ENCODE measurements at regions not wholly inside any gene's neighbourhood (a gene's known extent, or its start where the extent isn't known, plus 50 kb on each side); places are given as distances from the start of the nearest gene placed in this dataset.

GRCh38 chr20:56872620-56873458 is 243.7 kb downstream of the TFAP2C start:
- in situ Hi-C loops (cut with MboI; ENCODE audit: low pct_ligation_motif_present in 1 of 4, low pct_unique_long_range_greater_than_20kb in 1 of 4, low sequenced_read_pairs in 3 of 4), result no loop called here
- Histone ChIP-seq H3K27ac (no peak overlapping the region), H3K36me3 (no peaks in the 10 kb centered on the region), H3K9me3 (no peaks in the 10 kb centered on the region), H3K4me1 (no peaks in the 10 kb centered on the region), H3K4me3 (no peak overlapping the region), H3K27me3 (no peaks in the 10 kb centered on the region)
- 79 to 83% methylated on average over 5 to 11 of the region's 11 CpGs for WGBS, 2 donors (ENCODE audit: low coverage in 1 of 2)
- no peak for TF ChIP-seq POLR2A (IDR thresholded peaks at IDR 0.05)
- no peak for TF ChIP-seq EP300 (IDR thresholded peaks at IDR 0.05; ENCODE audit: low read depth)
- no peak for TF ChIP-seq CTCF (IDR thresholded peaks at IDR 0.05)
- no peak for TF ChIP-seq POLR2AphosphoS5 (IDR thresholded peaks at IDR 0.05)
- intact Hi-C loops (cut with DNase I; ENCODE audit: low total_unique reads), result no loop called here
- no peak for DNase-seq

GRCh38 chr20:56873836-56874235 is 244.7 kb downstream of the TFAP2C start:
- DNase-seq, result no peak
- TF ChIP-seq POLR2A (IDR thresholded peaks at IDR 0.05) (no peak), CTCF (IDR thresholded peaks at IDR 0.05) (no peak), POLR2AphosphoS5 (IDR thresholded peaks at IDR 0.05) (no peak), EP300 (IDR thresholded peaks at IDR 0.05; ENCODE audit: low read depth) (no peak)
- 92% methylated on average over 26 of the region's 26 CpGs; no CpG with 5 or more reads in 1 of the 2 donors for WGBS, 2 donors (ENCODE audit: low coverage in 1 of 2)
- in situ Hi-C loops (cut with MboI; ENCODE audit: low pct_ligation_motif_present in 1 of 4, low pct_unique_long_range_greater_than_20kb in 1 of 4, low sequenced_read_pairs in 3 of 4), result no loop called here
- no peaks in the 10 kb centered on the region for H3K36me3 ChIP-seq
- H3K4me3 ChIP-seq, result no peak overlapping the region
- intact Hi-C loops (cut with DNase I; ENCODE audit: low total_unique reads), result no loop called here
- no peak overlapping the region for H3K27ac ChIP-seq
- H3K27me3 ChIP-seq, result no peaks in the 10 kb centered on the region
- H3K9me3 ChIP-seq, result no peaks in the 10 kb centered on the region
- H3K4me1 ChIP-seq, result no peaks in the 10 kb centered on the region

GRCh38 chr20:56875052-56875659 is 246.1 kb downstream of the TFAP2C start:
- Histone ChIP-seq H3K9me3 (no peaks in the 10 kb centered on the region), H3K36me3 (no peaks in the 10 kb centered on the region), H3K27ac (no peak overlapping the region), H3K27me3 (no peaks in the 10 kb centered on the region), H3K4me3 (no peak overlapping the region), H3K4me1 (no peaks in the 10 kb centered on the region)
- TF ChIP-seq POLR2AphosphoS5 (IDR thresholded peaks at IDR 0.05) (no peak), EP300 (IDR thresholded peaks at IDR 0.05; ENCODE audit: low read depth) (no peak), POLR2A (IDR thresholded peaks at IDR 0.05) (no peak), CTCF (IDR thresholded peaks at IDR 0.05) (no peak)
- intact Hi-C loops (cut with DNase I; ENCODE audit: low total_unique reads), result no loop called here
- in situ Hi-C loops (cut with MboI; ENCODE audit: low pct_ligation_motif_present in 1 of 4, low pct_unique_long_range_greater_than_20kb in 1 of 4, low sequenced_read_pairs in 3 of 4), result no loop called here
- WGBS, 2 donors (ENCODE audit: low coverage in 1 of 2), result 28% methylated on average over 6 of the region's 6 CpGs; no CpG with 5 or more reads in 1 of the 2 donors
- DNase-seq, result peak; percentile 10

GRCh38 chr20:56875803-56876202 is 246.7 kb downstream of the TFAP2C start:
- Histone ChIP-seq H3K9me3 (no peaks in the 10 kb centered on the region), H3K4me3 (no peak overlapping the region), H3K27me3 (no peaks in the 10 kb centered on the region), H3K36me3 (no peaks in the 10 kb centered on the region), H3K4me1 (no peaks in the 10 kb centered on the region), H3K27ac (no peak overlapping the region)
- no peak for DNase-seq
- WGBS, 2 donors (ENCODE audit: low coverage in 1 of 2), result 65 to 89% methylated on average over 4 to 7 of the region's 7 CpGs
- intact Hi-C loops (cut with DNase I; ENCODE audit: low total_unique reads) (no loop called here), in situ Hi-C loops (cut with MboI; ENCODE audit: low pct_ligation_motif_present in 1 of 4, low pct_unique_long_range_greater_than_20kb in 1 of 4, low sequenced_read_pairs in 3 of 4) (no loop called here)
- TF ChIP-seq CTCF (IDR thresholded peaks at IDR 0.05), result no peak
- TF ChIP-seq POLR2A (IDR thresholded peaks at IDR 0.05), result no peak
- TF ChIP-seq EP300 (IDR thresholded peaks at IDR 0.05; ENCODE audit: low read depth), result no peak
- no peak for TF ChIP-seq POLR2AphosphoS5 (IDR thresholded peaks at IDR 0.05)
